Natural killer cell (primary cell): ENCODE measurements at regions not wholly inside any gene's neighbourhood (a gene's known extent, or its start where the extent isn't known, plus 50 kb on each side); places are given as distances from the start of the nearest gene placed in this dataset.

Experiments used
- ATAC-seq, 3 donors: fragments of 150-1000 bp in 2 of 3; fragments of 200-7000 bp in 1 of 3; cut with Tn5 transposase; 1 replicate in 1 of 3; 2 replicates in 2 of 3; pipeline ENCODE4 v1.10.0; 2021; ENCODE audit warnings: mild to moderate bottlenecking in 2 of 3, moderate library complexity in 2 of 3
- DNase-seq, 2 donors: peaks; one replicate each; pipeline versions ENCODE4 v3.0.0 to v3.0.0-alpha.2; 2013 to 2021; ENCODE audit warnings: mixed read lengths in 1 of 2
- H3K27ac ChIP-seq: one replicate; pipeline ENCODE4 v1.5.1; 2013; ENCODE audit warnings: mild to moderate bottlenecking, low read length
- H3K27me3 ChIP-seq: one replicate; pipeline ENCODE4 v1.6.1; 2013; ENCODE audit warnings: low read length; ENCODE audit not compliant: control insufficient read depth, insufficient read depth
- H3K36me3 ChIP-seq: one replicate; pipeline ENCODE4 v1.6.1; 2013; ENCODE audit warnings: low read length; ENCODE audit not compliant: control insufficient read depth, insufficient read depth
- H3K4me1 ChIP-seq: one replicate; pipeline ENCODE4 v1.6.1; 2013; ENCODE audit warnings: low read length; ENCODE audit not compliant: control insufficient read depth, insufficient read depth
- H3K4me3 ChIP-seq: one replicate; pipeline ENCODE4 v1.5.1; 2013; ENCODE audit warnings: low read length
- H3K9me3 ChIP-seq: one replicate; pipeline ENCODE4 v1.6.1; 2013; ENCODE audit warnings: low read length; ENCODE audit not compliant: control insufficient read depth, insufficient read depth
- H3K27ac Mint-ChIP-seq, 2 donors: one replicate each; pipeline ENCODE4 v1.8.0; 2022; ENCODE audit warnings: mild to moderate bottlenecking in 2 of 2, mixed read lengths in 2 of 2, moderate library complexity in 1 of 2
- H3K27me3 Mint-ChIP-seq, 2 donors: one replicate each; pipeline ENCODE4 v1.8.0; 2022; ENCODE audit warnings: low read depth in 2 of 2, mixed read lengths in 2 of 2
- H3K36me3 Mint-ChIP-seq: one replicate; pipeline ENCODE4 v1.8.0; 2022; ENCODE audit warnings: mixed read lengths
- H3K4me1 Mint-ChIP-seq, 2 donors: one replicate each; pipeline ENCODE4 v1.8.0; 2022; ENCODE audit warnings: mixed read lengths in 2 of 2
- H3K4me3 Mint-ChIP-seq: one replicate; pipeline ENCODE4 v1.8.0; 2022; ENCODE audit warnings: mild to moderate bottlenecking, moderate library complexity, mixed read lengths
- H3K9me3 Mint-ChIP-seq, 2 donors: one replicate each; pipeline ENCODE4 v1.8.0; 2022; ENCODE audit warnings: mixed read lengths in 2 of 2
- CTCF ChIP-seq: fragments of 200-600 bp; IDR thresholded peaks from one replicate; pipeline ENCODE4 v1.8.0; 2022; ENCODE audit warnings: antibody characterized with exemption
- WGBS: methylation state at CpG from one replicate; pipeline ENCODE4 v1.1.7; 2013; ENCODE audit warnings: missing lambda C conversion rate; ENCODE audit not compliant: insufficient coverage; 5-methylcytosine and 5-hydroxymethylcytosine counted together
- intact Hi-C: fragments of 100-400 bp; cut with micrococcal nuclease; formaldehyde crosslinking; loops from one replicate; pipeline ENCODE4 v1.14.2; 2022

DNA sequence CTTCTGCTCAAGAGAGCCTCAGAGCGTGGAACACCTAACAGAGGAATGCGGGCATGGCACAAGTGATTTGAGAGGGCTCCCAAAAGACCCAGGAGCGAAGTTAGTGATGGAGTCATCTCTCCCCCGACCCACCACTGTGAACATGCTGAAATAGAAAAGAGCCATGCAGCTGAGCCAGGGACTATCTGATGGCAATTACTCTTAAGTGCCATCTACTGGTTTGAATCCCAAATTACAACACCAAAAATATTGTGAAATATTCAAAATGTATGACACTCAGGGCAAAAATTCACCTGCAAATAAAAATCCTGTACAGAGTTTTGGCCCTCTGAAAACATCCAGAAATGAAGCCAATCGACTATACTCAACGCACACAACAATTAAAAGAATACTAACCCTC, 2038.9 kb upstream of the ADGRL3 start:
- Mint-ChIP-seq H3K27ac (no peak overlapping the region), H3K9me3 (peaks cover 12 to 18% of the 10 kb centered on the region in 2 donors), H3K36me3 (no peaks in the 10 kb centered on the region), H3K4me1 (no peaks in the 10 kb centered on the region), H3K4me3 (no peak overlapping the region), H3K27me3 (no peaks in the 10 kb centered on the region)
- ATAC-seq (no peak), DNase-seq (no peak)
- TF ChIP-seq CTCF, result no peak
- intact Hi-C loops, result no loop called here
- H3K4me3 ChIP-seq, result no peak overlapping the region
- H3K9me3 ChIP-seq, result peaks cover 8% of the 10 kb centered on the region
- no peaks in the 10 kb centered on the region for H3K27me3 ChIP-seq
- no peaks in the 10 kb centered on the region for H3K4me1 ChIP-seq
- H3K27ac ChIP-seq, result no peak overlapping the region
- WGBS, result 75% methylated on average over 6 of the region's 6 CpGs
- H3K36me3 ChIP-seq, result no peaks in the 10 kb centered on the region

DNA sequence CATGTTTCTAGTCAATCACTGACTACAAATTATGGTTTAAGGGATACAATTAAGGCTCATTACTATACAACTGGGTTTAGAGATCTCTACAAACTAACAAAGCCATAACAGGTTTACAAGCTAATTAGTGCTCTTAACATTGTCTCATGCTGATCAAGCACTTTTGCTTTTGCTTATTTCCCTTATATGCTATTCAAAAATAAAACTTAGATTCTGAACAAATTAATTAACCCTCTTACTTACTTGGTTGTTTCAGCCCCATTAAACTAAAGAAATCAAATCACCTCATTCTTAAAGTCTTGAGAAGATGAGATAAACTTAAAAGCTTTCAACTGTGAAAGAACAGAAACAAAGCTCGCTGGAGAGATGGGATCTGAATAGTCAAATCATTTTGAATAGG, 2024.5 kb upstream of the ADGRL3 start:
- ATAC-seq, result no peak
- H3K4me3 Mint-ChIP-seq, result no peak overlapping the region
- no peaks in the 10 kb centered on the region for H3K36me3 ChIP-seq

GRCh38 chr4:59179372-59179771, 2020.8 kb upstream of the ADGRL3 start:
- Mint-ChIP-seq H3K36me3 (no peaks in the 10 kb centered on the region), H3K27me3 (no peaks in the 10 kb centered on the region), H3K9me3 (peaks cover 4 to 10% of the 10 kb centered on the region in 2 donors), H3K27ac (no peak overlapping the region), H3K4me1 (no peaks in the 10 kb centered on the region), H3K4me3 (no peak overlapping the region)
- no peak for DNase-seq
- TF ChIP-seq CTCF, result no peak
- peaks cover 8% of the 10 kb centered on the region for H3K9me3 ChIP-seq
- H3K36me3 ChIP-seq, result no peaks in the 10 kb centered on the region
- ATAC-seq, result no peak
- H3K4me3 ChIP-seq, result no peak overlapping the region
- no peaks in the 10 kb centered on the region for H3K4me1 ChIP-seq
- no peaks in the 10 kb centered on the region for H3K27me3 ChIP-seq
- no peak overlapping the region for H3K27ac ChIP-seq
- intact Hi-C loops, result no loop called here

More for the DNA sequence above, 2024.5 kb upstream of the ADGRL3 start:
- peaks cover 12% of the 10 kb centered on the region for H3K9me3 ChIP-seq
- intact Hi-C loops, result no loop called here
- H3K4me1 Mint-ChIP-seq, result no peaks in the 10 kb centered on the region
- H3K9me3 Mint-ChIP-seq, result peaks cover 4 to 6% of the 10 kb centered on the region in 2 donors
- no peak for TF ChIP-seq CTCF
- H3K27me3 Mint-ChIP-seq, result no peaks in the 10 kb centered on the region
- H3K27ac Mint-ChIP-seq, result no peak overlapping the region
- 26% methylated on average over 1 of the region's 1 CpG for WGBS
- H3K4me3 ChIP-seq, result no peak overlapping the region
- H3K4me1 ChIP-seq, result no peaks in the 10 kb centered on the region
- H3K36me3 Mint-ChIP-seq, result no peaks in the 10 kb centered on the region
- H3K27me3 ChIP-seq, result no peaks in the 10 kb centered on the region
- no peak for DNase-seq
- no peak overlapping the region for H3K27ac ChIP-seq

DNA sequence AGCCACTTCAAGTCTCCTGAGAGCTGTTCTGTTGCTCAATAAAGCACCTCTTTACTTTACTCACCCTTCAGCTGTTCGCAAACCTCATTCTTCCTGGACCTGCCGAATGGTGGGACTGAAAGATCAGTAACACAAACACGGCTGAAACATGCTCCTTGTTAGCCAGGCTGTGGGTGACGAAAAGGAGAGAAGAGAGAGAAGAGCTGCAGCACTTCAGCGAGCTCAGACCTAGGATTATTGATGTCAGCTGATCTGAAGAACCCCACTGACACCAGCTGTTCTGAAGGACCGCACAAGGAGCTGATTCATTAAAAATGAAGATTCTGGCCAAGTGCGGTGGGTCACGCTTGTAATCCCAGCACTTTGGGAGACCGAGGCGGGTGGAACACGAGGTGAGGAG, 2020.0 kb upstream of the ADGRL3 start:
- no peak for TF ChIP-seq CTCF
- Mint-ChIP-seq H3K36me3 (no peaks in the 10 kb centered on the region), H3K27ac (no peak overlapping the region), H3K9me3 (peaks cover 6 to 11% of the 10 kb centered on the region in 2 donors), H3K27me3 (no peaks in the 10 kb centered on the region), H3K4me3 (no peak overlapping the region), H3K4me1 (no peaks in the 10 kb centered on the region)
- Histone ChIP-seq H3K4me3 (no peak overlapping the region), H3K9me3 (peaks cover 8% of the 10 kb centered on the region), H3K4me1 (no peaks in the 10 kb centered on the region), H3K36me3 (no peaks in the 10 kb centered on the region), H3K27ac (no peak overlapping the region), H3K27me3 (no peaks in the 10 kb centered on the region)
- DNase-seq, result no peak
- WGBS, result 77% methylated on average over 11 of the region's 11 CpGs
- intact Hi-C loops, result no loop called here
- no peak for ATAC-seq
